ENCODE measurements at regions not wholly inside any gene's neighbourhood (a gene's known extent, or its start where the extent isn't known, plus 50 kb on each side); places are given as distances from the start of the nearest gene placed in this dataset.

GRCh38 chr2:157930728-157931127 lies 54.6 kb upstream of the ACVR1 start:
- no peaks in the 10 kb centered on the region for H3K9me3 Mint-ChIP-seq
- no peaks in the 10 kb centered on the region for H3K27me3 Mint-ChIP-seq
- CTCF ChIA-PET = no interaction called here
- intact Hi-C loops (cut with micrococcal nuclease) = no loop called here
- DNase-seq = no peak
- H3K4me3 Mint-ChIP-seq = no peak overlapping the region
- H3K4me1 Mint-ChIP-seq (ENCODE audit: low read depth) = peaks cover 2% of the 10 kb centered on the region
- POLR2A ChIA-PET = no interaction called here
- no peak overlapping the region for H3K27ac Mint-ChIP-seq
- no peaks in the 10 kb centered on the region for H3K36me3 Mint-ChIP-seq

GRCh38 chr2:157929871-157930667 lies 53.9 kb upstream of the ACVR1 start:
- no peak overlapping the region for H3K4me3 Mint-ChIP-seq
- H3K27ac Mint-ChIP-seq = no peak overlapping the region
- H3K9me3 Mint-ChIP-seq = no peaks in the 10 kb centered on the region
- ChIA-PET CTCF (no interaction called here), POLR2A (no interaction called here)
- no peaks in the 10 kb centered on the region for H3K4me1 Mint-ChIP-seq (ENCODE audit: low read depth)
- H3K27me3 Mint-ChIP-seq = no peaks in the 10 kb centered on the region
- intact Hi-C loops (cut with micrococcal nuclease) = no loop called here
- H3K36me3 Mint-ChIP-seq = no peaks in the 10 kb centered on the region
- no peak for DNase-seq

- CTCF ChIA-PET = no interaction called here
- intact Hi-C loops (cut with micrococcal nuclease) = no loop called here
- no peak overlapping the region for H3K27ac Mint-ChIP-seq
Observed at GRCh38 chr2:157928372-157928771, 52.2 kb upstream of the ACVR1 start.

GRCh38 chr2:157927155-157927554 lies 51.0 kb upstream of the ACVR1 start:
- CTCF ChIA-PET = no interaction called here
- intact Hi-C loops (cut with micrococcal nuclease) = no loop called here
- H3K4me3 Mint-ChIP-seq = no peak overlapping the region

More at GRCh38 chr2:157928372-157928771, 52.2 kb upstream of the ACVR1 start:
- Mint-ChIP-seq H3K4me1 (ENCODE audit: low read depth) (no peaks in the 10 kb centered on the region), H3K4me3 (no peak overlapping the region), H3K36me3 (no peaks in the 10 kb centered on the region), H3K9me3 (no peaks in the 10 kb centered on the region), H3K27me3 (no peaks in the 10 kb centered on the region)
- POLR2A ChIA-PET = no interaction called here
- DNase-seq = no peak

More at GRCh38 chr2:157927155-157927554, 51.0 kb upstream of the ACVR1 start:
- no peaks in the 10 kb centered on the region for H3K27me3 Mint-ChIP-seq
- H3K36me3 Mint-ChIP-seq = no peaks in the 10 kb centered on the region
- no peak for DNase-seq
- peaks cover 5% of the 10 kb centered on the region for H3K4me1 Mint-ChIP-seq (ENCODE audit: low read depth)
- H3K27ac Mint-ChIP-seq = no peak overlapping the region
- POLR2A ChIA-PET = no interaction called here
- no peaks in the 10 kb centered on the region for H3K9me3 Mint-ChIP-seq
